ENCODE measurements at regions not wholly inside any gene's neighbourhood (a gene's known extent, or its start where the extent isn't known, plus 50 kb on each side); places are given as distances from the start of the nearest gene placed in this dataset.
"Not testable (repeated sequence)": the region's sequence is repeated elsewhere in the genome, so short reads cannot be mapped to it uniquely, and the experiment has no call there.

- H3K9me3 ChIP-seq: no peaks in the 10 kb centered on the region
- no peaks in the 10 kb centered on the region for H3K36me3 ChIP-seq
- no peaks in the 10 kb centered on the region for H3K4me1 ChIP-seq (ENCODE audit: control insufficient read depth in 1 of 2, insufficient read depth in 1 of 2, low read depth in 1 of 2, low read length in 1 of 2)
- no peaks in the 10 kb centered on the region for H3K27me3 ChIP-seq
- H3K27ac ChIP-seq: no peak overlapping the region
- H3K4me3 ChIP-seq (ENCODE audit: low read depth in 1 of 2, low read length in 1 of 2): no peak overlapping the region
- TF ChIP-seq CTCF (IDR thresholded peaks at IDR 0.05): no peak
These were observed 313.5 kb upstream of the KITLG start for GRCh38 chr12:88893801-88894200.

- H3K4me3 ChIP-seq (ENCODE audit: low read depth in 1 of 2, low read length in 1 of 2); H3K9me3 ChIP-seq; H3K4me1 ChIP-seq (ENCODE audit: control insufficient read depth in 1 of 2, insufficient read depth in 1 of 2, low read depth in 1 of 2, low read length in 1 of 2); H3K36me3 ChIP-seq; H3K27ac ChIP-seq; H3K27me3 ChIP-seq: not testable (repeated sequence)
These were observed 311.2 kb upstream of the KITLG start for GRCh38 chr12:88891434-88891833.

- Histone ChIP-seq H3K4me3 (ENCODE audit: low read depth in 1 of 2, low read length in 1 of 2) (no peak overlapping the region), H3K27me3 (no peaks in the 10 kb centered on the region), H3K9me3 (no peaks in the 10 kb centered on the region), H3K36me3 (no peaks in the 10 kb centered on the region), H3K4me1 (ENCODE audit: control insufficient read depth in 1 of 2, insufficient read depth in 1 of 2, low read depth in 1 of 2, low read length in 1 of 2) (no peaks in the 10 kb centered on the region), H3K27ac (no peak overlapping the region)
- no peak for TF ChIP-seq CTCF (IDR thresholded peaks at IDR 0.05)
These were observed 309.2 kb upstream of the KITLG start for GRCh38 chr12:88889326-88890110.

DNA sequence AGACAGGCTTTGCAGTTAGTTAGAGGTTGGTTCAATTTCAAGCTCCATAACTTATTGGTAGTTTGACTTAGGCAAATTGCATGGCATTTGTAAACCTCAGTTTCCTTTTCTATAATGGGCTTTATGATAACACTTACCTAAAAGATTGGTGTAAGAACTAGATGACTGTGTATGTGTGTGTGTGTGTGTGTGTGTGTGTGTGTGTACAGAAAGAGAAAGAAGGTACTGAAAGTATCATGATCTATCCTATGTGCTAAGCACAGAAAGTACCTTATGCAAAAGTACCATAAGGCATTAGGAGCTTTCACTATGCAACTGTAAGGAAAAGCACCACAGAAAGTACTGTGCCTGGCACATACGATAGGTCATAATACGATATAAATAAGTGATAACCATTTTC, 304.3 kb upstream of the KITLG start:
- no peak for TF ChIP-seq CTCF (IDR thresholded peaks at IDR 0.05)
- Histone ChIP-seq H3K36me3 (no peaks in the 10 kb centered on the region), H3K4me1 (ENCODE audit: control insufficient read depth in 1 of 2, insufficient read depth in 1 of 2, low read depth in 1 of 2, low read length in 1 of 2) (no peaks in the 10 kb centered on the region), H3K9me3 (no peaks in the 10 kb centered on the region), H3K27me3 (no peaks in the 10 kb centered on the region), H3K27ac (no peak overlapping the region), H3K4me3 (ENCODE audit: low read depth in 1 of 2, low read length in 1 of 2) (no peak overlapping the region)

- Histone ChIP-seq H3K9me3 (no peaks in the 10 kb centered on the region), H3K36me3 (no peaks in the 10 kb centered on the region), H3K27ac (no peak overlapping the region), H3K4me1 (ENCODE audit: control insufficient read depth in 1 of 2, insufficient read depth in 1 of 2, low read depth in 1 of 2, low read length in 1 of 2) (no peaks in the 10 kb centered on the region), H3K27me3 (no peaks in the 10 kb centered on the region), H3K4me3 (ENCODE audit: low read depth in 1 of 2, low read length in 1 of 2) (no peak overlapping the region)
- no peak for TF ChIP-seq CTCF (IDR thresholded peaks at IDR 0.05)
These were observed 302.4 kb upstream of the KITLG start for GRCh38 chr12:88882662-88883061.

GRCh38 chr12:88880051-88880450, 299.8 kb upstream of the KITLG start:
- Histone ChIP-seq H3K9me3 (no peaks in the 10 kb centered on the region), H3K4me1 (ENCODE audit: control insufficient read depth in 1 of 2, insufficient read depth in 1 of 2, low read depth in 1 of 2, low read length in 1 of 2) (no peaks in the 10 kb centered on the region), H3K4me3 (ENCODE audit: low read depth in 1 of 2, low read length in 1 of 2) (no peak overlapping the region), H3K36me3 (no peaks in the 10 kb centered on the region), H3K27me3 (no peaks in the 10 kb centered on the region), H3K27ac (no peak overlapping the region)
- no peak for TF ChIP-seq CTCF (IDR thresholded peaks at IDR 0.05)
